Neural progenitor cell (in vitro differentiated cells): ENCODE measurements at regions not wholly inside any gene's neighbourhood (a gene's known extent, or its start where the extent isn't known, plus 50 kb on each side); places are given as distances from the start of the nearest gene placed in this dataset.
A peak's percentile ranks its signal among the peaks of the same experiment; 100 is the strongest.

Experiments
- DNase-seq: peaks from one replicate; pipeline ENCODE4 v3.0.0-alpha.2; 2016; ENCODE audit warnings: low spot score
- H2AFZ ChIP-seq: fragments of 200-600 bp; sonication (generic); replicated peaks from 2 replicates; pipeline ENCODE4 v1.6.1; 2016; ENCODE audit warnings: antibody characterized with exemption
- H3F3A ChIP-seq: fragments of 200-600 bp; sonication (generic); 2 replicates; pipeline ENCODE4 v1.6.1; 2016; ENCODE audit warnings: antibody characterized with exemption, low read depth
- H3K27ac ChIP-seq: fragments of 200-600 bp; sonication (generic); 2 replicates; pipeline ENCODE4 v1.5.1; 2016; ENCODE audit warnings: mild to moderate bottlenecking
- H3K27me3 ChIP-seq: fragments of 200-600 bp; sonication (generic); 2 replicates; pipeline ENCODE4 v1.6.1; 2016; ENCODE audit warnings: mild to moderate bottlenecking, moderate library complexity
- H3K36me3 ChIP-seq: fragments of 200-600 bp; sonication (generic); 2 replicates; pipeline ENCODE4 v1.5.1; 2016
- H3K4me1 ChIP-seq: fragments of 200-600 bp; sonication (generic); 2 replicates; pipeline ENCODE4 v1.6.1; 2016; ENCODE audit warnings: mixed run types
- H3K4me2 ChIP-seq: fragments of 200-600 bp; sonication (generic); 2 replicates; pipeline ENCODE4 v1.6.1; 2016
- H3K4me3 ChIP-seq: fragments of 200-600 bp; sonication (generic); 2 replicates; pipeline ENCODE4 v1.5.1; 2016
- H3K79me2 ChIP-seq: fragments of 200-600 bp; sonication (generic); 2 replicates; pipeline ENCODE4 v1.6.1; 2016; ENCODE audit warnings: low read depth
- H3K9ac ChIP-seq: fragments of 200-600 bp; sonication (generic); 2 replicates; pipeline ENCODE4 v1.6.1; 2016
- H3K9me3 ChIP-seq: fragments of 200-600 bp; sonication (generic); 2 replicates; pipeline ENCODE4 v1.5.1; 2016; ENCODE audit warnings: low read depth
- H4K20me1 ChIP-seq: fragments of 200-600 bp; sonication (generic); 2 replicates; pipeline ENCODE4 v1.6.1; 2016; ENCODE audit warnings: low read depth
- H3K27ac Mint-ChIP-seq: 3 replicates; pipeline ENCODE4 v1.8.0; 2021; ENCODE audit warnings: mixed read lengths
- H3K27me3 Mint-ChIP-seq: 2 replicates; pipeline ENCODE4 v1.8.0; 2022; ENCODE audit warnings: low read depth, mild to moderate bottlenecking, inconsistent platforms, moderate library complexity, mixed read lengths; ENCODE audit not compliant: insufficient read depth
- H3K36me3 Mint-ChIP-seq: 3 replicates; pipeline ENCODE4 v1.8.0; 2021; ENCODE audit warnings: mixed read lengths
- H3K4me1 Mint-ChIP-seq: 3 replicates; pipeline ENCODE4 v1.8.0; 2021; ENCODE audit warnings: mixed read lengths
- H3K4me3 Mint-ChIP-seq: 3 replicates; pipeline ENCODE4 v1.8.0; 2021; ENCODE audit warnings: mild to moderate bottlenecking, moderate library complexity, mixed read lengths
- H3K9me3 Mint-ChIP-seq: 3 replicates; pipeline ENCODE4 v1.8.0; 2020; ENCODE audit warnings: mixed read lengths
- CTCF ChIP-seq: fragments of 200-600 bp; sonication (generic); IDR thresholded peaks from 2 replicates; pipeline ENCODE4 v1.5.1; 2017; ENCODE audit warnings: antibody characterized with exemption, mild to moderate bottlenecking
- EZH2 ChIP-seq: fragments of 200-600 bp; sonication (generic); IDR thresholded peaks from 2 replicates; pipeline ENCODE4 v1.6.1; 2017; ENCODE audit warnings: antibody characterized with exemption, mild to moderate bottlenecking, moderate library complexity
- EZH2phosphoT487 ChIP-seq: fragments of 200-600 bp; sonication (generic); IDR thresholded peaks from 2 replicates; pipeline ENCODE4 v1.6.1; 2017; ENCODE audit warnings: antibody characterized with exemption

- Histone ChIP-seq H2AFZ (no peak overlapping the region), H3F3A (peaks cover 15% of the 10 kb centered on the region), H3K4me1 (peaks cover 17% of the 10 kb centered on the region), H3K9ac (no peak overlapping the region), H3K4me2 (no peak overlapping the region), H3K79me2 (no peaks in the 10 kb centered on the region), H3K36me3 (no peaks in the 10 kb centered on the region), H4K20me1 (no peaks in the 10 kb centered on the region), H3K4me3 (no peak overlapping the region), H3K27me3 (peaks cover 30% of the 10 kb centered on the region), H3K27ac (no peak overlapping the region), H3K9me3 (no peaks in the 10 kb centered on the region)
- Mint-ChIP-seq H3K4me1 (peaks cover 45% of the 10 kb centered on the region), H3K36me3 (peaks cover 5% of the 10 kb centered on the region), H3K4me3 (no peak overlapping the region), H3K27me3 (peaks cover under 1% of the 10 kb centered on the region), H3K27ac (peak overlapping the region; percentile 23), H3K9me3 (peaks cover 16% of the 10 kb centered on the region)
- no peak for TF ChIP-seq EZH2phosphoT487
- no peak for TF ChIP-seq EZH2
- TF ChIP-seq CTCF: no peak
- no peak for DNase-seq
Observed at GRCh38 chr18:10135302-10135926, 221.6 kb downstream of the VAPA start.

- H3K27me3 Mint-ChIP-seq: peaks cover 4% of the 10 kb centered on the region
- Histone ChIP-seq H4K20me1 (no peaks in the 10 kb centered on the region), H3K79me2 (no peaks in the 10 kb centered on the region), H3K27ac (no peak overlapping the region), H3K4me1 (peaks cover 7% of the 10 kb centered on the region), H3K4me3 (no peak overlapping the region), H3K9ac (no peak overlapping the region), H3K36me3 (no peaks in the 10 kb centered on the region), H3F3A (no peaks in the 10 kb centered on the region), H3K27me3 (peaks cover 2% of the 10 kb centered on the region), H3K4me2 (no peak overlapping the region), H3K9me3 (no peaks in the 10 kb centered on the region), H2AFZ (no peak overlapping the region)
- TF ChIP-seq EZH2phosphoT487: no peak
- no peak for TF ChIP-seq EZH2
- TF ChIP-seq CTCF: no peak
- DNase-seq: no peak
- peaks cover 42% of the 10 kb centered on the region for H3K4me1 Mint-ChIP-seq
- no peak overlapping the region for H3K4me3 Mint-ChIP-seq
- peaks cover 5% of the 10 kb centered on the region for H3K36me3 Mint-ChIP-seq
- peaks cover 16% of the 10 kb centered on the region for H3K9me3 Mint-ChIP-seq
- no peak overlapping the region for H3K27ac Mint-ChIP-seq
Observed at GRCh38 chr18:10138719-10139118, 224.9 kb downstream of the VAPA start.

- no peaks in the 10 kb centered on the region for H3K79me2 ChIP-seq
- H4K20me1 ChIP-seq: no peaks in the 10 kb centered on the region
- H3F3A ChIP-seq: no peaks in the 10 kb centered on the region
- no peak overlapping the region for H3K27ac ChIP-seq
- no peak for DNase-seq
- no peaks in the 10 kb centered on the region for H3K9me3 ChIP-seq
- peaks cover 7% of the 10 kb centered on the region for H3K4me1 ChIP-seq
- H3K4me2 ChIP-seq: no peak overlapping the region
- no peaks in the 10 kb centered on the region for H3K36me3 ChIP-seq
- Mint-ChIP-seq H3K27me3 (peaks cover 4% of the 10 kb centered on the region), H3K27ac (no peak overlapping the region), H3K4me3 (no peak overlapping the region), H3K9me3 (peaks cover 13% of the 10 kb centered on the region), H3K36me3 (peaks cover 3% of the 10 kb centered on the region), H3K4me1 (peaks cover 38% of the 10 kb centered on the region)
- H3K4me3 ChIP-seq: no peak overlapping the region
- no peak overlapping the region for H3K9ac ChIP-seq
- H2AFZ ChIP-seq: no peak overlapping the region
- TF ChIP-seq EZH2: no peak
- TF ChIP-seq EZH2phosphoT487: no peak
- no peak for TF ChIP-seq CTCF
- H3K27me3 ChIP-seq: peaks cover 13% of the 10 kb centered on the region
Observed at GRCh38 chr18:10139783-10140410, 226.1 kb downstream of the VAPA start.
